KMS-11 (cell line): ENCODE measurements at regions not wholly inside any gene's neighbourhood (a gene's known extent, or its start where the extent isn't known, plus 50 kb on each side); places are given as distances from the start of the nearest gene placed in this dataset.

ENCODE experiments used
- H2AFZ ChIP-seq: fragments of 200-600 bp; sonication (generic); 2 replicates; pipeline ENCODE4 v1.6.1; 2016; ENCODE audit warnings: antibody characterized with exemption, mixed run types, low read depth
- H3K27ac ChIP-seq: fragments of 200-600 bp; sonication (generic); 2 replicates; pipeline ENCODE4 v1.6.1; 2016; ENCODE audit warnings: mild to moderate bottlenecking, mixed run types
- H3K27me3 ChIP-seq: fragments of 200-600 bp; sonication (generic); 2 replicates; pipeline ENCODE4 v1.6.1; 2017; ENCODE audit warnings: mild to moderate bottlenecking, low read depth, mixed run types, moderate library complexity; ENCODE audit not compliant: insufficient read depth
- H3K36me3 ChIP-seq: fragments of 200-600 bp; sonication (generic); 2 replicates; pipeline ENCODE4 v1.6.1; 2017; ENCODE audit warnings: mild to moderate bottlenecking, mixed run types; ENCODE audit not compliant: insufficient read depth
- H3K4me1 ChIP-seq: fragments of 200-600 bp; sonication (generic); 2 replicates; pipeline ENCODE4 v1.6.1; 2016; ENCODE audit warnings: mild to moderate bottlenecking, low read depth, mixed run types; ENCODE audit not compliant: poor library complexity, severe bottlenecking
- H3K4me2 ChIP-seq: fragments of 200-600 bp; sonication (generic); 2 replicates; pipeline ENCODE4 v1.7.0; 2016; ENCODE audit warnings: mild to moderate bottlenecking, mixed run types
- H3K4me3 ChIP-seq: fragments of 200-600 bp; sonication (generic); IDR thresholded peaks from 2 replicates; pipeline ENCODE4 v1.6.1; 2017; ENCODE audit warnings: low read depth, low read length, mixed read lengths; ENCODE audit not compliant: insufficient read depth
- H3K79me2 ChIP-seq: fragments of 200-600 bp; sonication (generic); 2 replicates; pipeline ENCODE4 v1.6.1; 2016; ENCODE audit warnings: low read depth, mixed run types; ENCODE audit not compliant: insufficient read depth
- H3K9ac ChIP-seq: fragments of 200-600 bp; sonication (generic); 2 replicates; pipeline ENCODE4 v1.6.1; 2016; ENCODE audit warnings: mild to moderate bottlenecking, mixed run types
- H4K20me1 ChIP-seq: fragments of 200-600 bp; sonication (generic); 2 replicates; pipeline ENCODE4 v1.6.1; 2016; ENCODE audit warnings: mild to moderate bottlenecking, mixed run types; ENCODE audit not compliant: insufficient read depth
- TF ChIP-seq, protein P1 (sequence below): fragments of 200-600 bp; sonication (generic); conservative IDR thresholded peaks from 2 replicates; pipeline ENCODE4 v1.6.1; 2017; ENCODE audit warnings: low read depth, mild to moderate bottlenecking, antibody characterized with exemption, low read length, moderate library complexity, mixed read lengths

DNA sequence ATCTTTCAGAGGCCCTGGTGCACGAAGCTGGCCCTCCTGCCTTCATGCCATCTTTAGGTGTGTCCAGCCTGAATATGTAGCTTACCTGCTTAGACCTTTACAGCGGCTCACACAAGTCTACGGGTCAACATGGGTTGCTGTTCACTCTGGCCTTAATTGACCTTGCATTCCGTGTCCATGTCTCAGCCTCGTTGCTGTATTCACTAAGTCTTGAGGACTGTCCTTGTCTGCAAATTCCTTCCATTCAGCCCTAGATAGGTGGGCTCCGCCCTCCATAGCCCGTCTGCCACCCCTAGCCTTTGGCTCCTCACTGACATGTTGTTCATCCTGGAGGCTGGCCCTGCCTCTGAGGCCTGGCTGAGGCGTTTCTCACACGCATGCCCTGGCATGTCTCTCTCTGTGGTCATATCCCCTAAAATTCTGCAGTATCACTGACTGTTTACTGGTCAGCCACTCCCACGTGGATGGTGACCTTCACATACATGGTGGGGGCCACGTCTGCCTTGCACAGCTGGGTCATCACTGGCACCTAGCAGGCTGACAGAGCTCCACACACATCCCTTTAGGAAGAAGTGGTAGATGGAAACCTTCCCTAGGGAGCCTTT is 394.1 kb upstream of the MKI67 start:
- no peak overlapping the region for H3K4me2 ChIP-seq
- no peaks in the 10 kb centered on the region for H3K4me1 ChIP-seq
- no peak overlapping the region for H2AFZ ChIP-seq
- no peak overlapping the region for H3K9ac ChIP-seq
- H3K27me3 ChIP-seq: no peaks in the 10 kb centered on the region
- no peaks in the 10 kb centered on the region for H3K79me2 ChIP-seq
- H3K36me3 ChIP-seq: no peaks in the 10 kb centered on the region
- H4K20me1 ChIP-seq: no peaks in the 10 kb centered on the region
- TF ChIP-seq, protein P1, sequence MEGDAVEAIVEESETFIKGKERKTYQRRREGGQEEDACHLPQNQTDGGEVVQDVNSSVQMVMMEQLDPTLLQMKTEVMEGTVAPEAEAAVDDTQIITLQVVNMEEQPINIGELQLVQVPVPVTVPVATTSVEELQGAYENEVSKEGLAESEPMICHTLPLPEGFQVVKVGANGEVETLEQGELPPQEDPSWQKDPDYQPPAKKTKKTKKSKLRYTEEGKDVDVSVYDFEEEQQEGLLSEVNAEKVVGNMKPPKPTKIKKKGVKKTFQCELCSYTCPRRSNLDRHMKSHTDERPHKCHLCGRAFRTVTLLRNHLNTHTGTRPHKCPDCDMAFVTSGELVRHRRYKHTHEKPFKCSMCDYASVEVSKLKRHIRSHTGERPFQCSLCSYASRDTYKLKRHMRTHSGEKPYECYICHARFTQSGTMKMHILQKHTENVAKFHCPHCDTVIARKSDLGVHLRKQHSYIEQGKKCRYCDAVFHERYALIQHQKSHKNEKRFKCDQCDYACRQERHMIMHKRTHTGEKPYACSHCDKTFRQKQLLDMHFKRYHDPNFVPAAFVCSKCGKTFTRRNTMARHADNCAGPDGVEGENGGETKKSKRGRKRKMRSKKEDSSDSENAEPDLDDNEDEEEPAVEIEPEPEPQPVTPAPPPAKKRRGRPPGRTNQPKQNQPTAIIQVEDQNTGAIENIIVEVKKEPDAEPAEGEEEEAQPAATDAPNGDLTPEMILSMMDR: no peak
- no peak overlapping the region for H3K27ac ChIP-seq
- no peak overlapping the region for H3K4me3 ChIP-seq

DNA sequence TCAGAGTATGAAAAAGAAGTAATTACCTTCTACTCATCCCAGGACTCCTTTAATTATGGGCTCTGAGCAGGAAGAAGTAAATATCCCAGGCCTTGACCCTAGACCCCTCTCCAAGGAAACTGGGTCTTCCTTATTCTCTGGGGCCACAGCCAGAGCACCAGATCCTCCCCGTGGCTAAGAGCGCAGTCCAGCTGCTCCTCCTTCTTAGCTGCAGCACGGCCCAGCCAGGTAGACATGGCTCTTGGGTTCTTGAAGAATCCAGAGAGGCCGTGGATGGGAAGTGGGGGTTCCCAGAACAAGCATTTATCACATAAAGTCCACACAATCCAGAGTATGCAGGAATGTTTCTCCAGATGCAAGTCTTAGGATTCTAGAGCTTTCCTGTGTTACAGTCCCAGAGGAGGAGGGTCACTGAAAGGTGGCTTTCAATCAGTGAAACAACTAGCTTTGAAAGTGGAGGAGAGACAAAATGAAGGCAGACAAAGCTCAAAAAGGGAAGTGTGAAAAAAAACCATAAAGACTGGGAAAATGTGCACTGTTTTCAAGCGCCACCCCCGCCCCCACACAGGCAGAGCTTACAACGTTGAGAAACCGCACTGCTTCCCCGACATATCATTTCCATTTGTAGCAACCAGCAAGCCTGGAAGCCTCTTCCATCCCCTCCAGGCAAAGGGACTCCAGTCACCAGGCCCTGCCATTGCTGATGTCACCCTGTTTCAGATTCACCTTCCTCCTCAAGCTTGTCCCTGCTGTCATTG is 396.5 kb upstream of the MKI67 start:
- Histone ChIP-seq H3K27me3 (no peaks in the 10 kb centered on the region), H3K36me3 (no peaks in the 10 kb centered on the region), H3K4me3 (no peak overlapping the region), H3K79me2 (no peaks in the 10 kb centered on the region), H3K4me2 (no peak overlapping the region), H3K4me1 (no peaks in the 10 kb centered on the region), H3K27ac (no peak overlapping the region), H2AFZ (no peak overlapping the region), H4K20me1 (no peaks in the 10 kb centered on the region), H3K9ac (no peak overlapping the region)
- TF ChIP-seq, protein P1: no peak

DNA sequence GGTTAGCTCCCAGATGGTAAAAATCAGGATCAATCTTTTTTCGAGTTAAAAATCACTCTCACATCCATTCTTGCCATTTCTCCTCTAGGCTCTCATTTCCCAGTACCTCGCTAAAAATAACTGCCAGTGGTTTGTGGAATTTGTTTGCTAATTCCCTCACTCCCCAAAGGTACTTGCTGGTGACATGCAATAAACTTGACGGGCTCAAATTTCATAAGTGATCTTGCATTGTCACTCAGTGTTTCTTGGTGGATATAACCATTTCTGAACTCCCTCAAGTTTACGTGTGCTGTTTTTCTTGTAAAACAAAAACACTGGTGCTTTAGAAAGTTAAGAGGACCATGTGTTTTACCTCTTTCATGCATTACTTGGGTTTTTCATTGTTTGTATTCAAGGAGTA is 399.2 kb upstream of the MKI67 start:
- Histone ChIP-seq H3K4me1 (no peaks in the 10 kb centered on the region), H3K36me3 (no peaks in the 10 kb centered on the region), H4K20me1 (no peaks in the 10 kb centered on the region), H2AFZ (no peak overlapping the region), H3K4me2 (no peak overlapping the region), H3K4me3 (no peak overlapping the region), H3K79me2 (no peaks in the 10 kb centered on the region), H3K27me3 (no peaks in the 10 kb centered on the region), H3K27ac (no peak overlapping the region), H3K9ac (no peak overlapping the region)
- TF ChIP-seq, protein P1: no peak

DNA sequence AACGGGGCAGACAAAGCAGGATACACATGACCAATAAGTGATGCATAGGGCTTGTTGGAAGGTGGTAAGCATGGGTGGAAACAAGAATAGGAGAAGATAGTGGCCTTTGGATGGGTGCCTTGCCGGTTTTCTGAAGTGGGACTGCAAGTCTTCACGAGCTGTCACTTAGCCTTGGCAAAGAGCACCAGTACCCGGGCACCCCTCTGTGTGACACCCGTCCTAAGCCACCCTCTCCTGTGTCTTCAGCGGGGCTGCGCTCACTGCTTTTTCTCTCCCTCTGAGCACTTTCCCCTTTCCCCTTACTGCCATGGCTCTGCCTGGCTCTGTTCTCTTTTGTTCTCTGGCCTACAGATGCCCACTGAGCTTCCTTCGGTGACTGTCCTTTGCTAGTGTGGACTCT is 399.7 kb upstream of the MKI67 start:
- TF ChIP-seq, protein P1: no peak
- H3K27ac ChIP-seq: no peak overlapping the region

More for the DNA sequence above, 399.7 kb upstream of the MKI67 start:
- Histone ChIP-seq H3K4me1 (no peaks in the 10 kb centered on the region), H3K4me2 (no peak overlapping the region), H3K79me2 (no peaks in the 10 kb centered on the region), H4K20me1 (no peaks in the 10 kb centered on the region), H3K4me3 (no peak overlapping the region), H2AFZ (no peak overlapping the region), H3K36me3 (no peaks in the 10 kb centered on the region), H3K9ac (no peak overlapping the region), H3K27me3 (no peaks in the 10 kb centered on the region)
